Lower leg skin (tissue), 4 donors: ENCODE measurements at regions not wholly inside any gene's neighbourhood (a gene's known extent, or its start where the extent isn't known, plus 50 kb on each side); places are given as distances from the start of the nearest gene placed in this dataset.

ENCODE experiments used
- DNase-seq, 2 donors: peaks; one replicate each; pipeline ENCODE4 v3.0.0-alpha.2; 2019; ENCODE audit warnings: low spot score in 2 of 2
- H3K4me3 ChIP-seq: fragments of 200-600 bp; sonication (generic); 2 replicates; pipeline ENCODE4 v1.5.1; 2017; ENCODE audit warnings: mild to moderate bottlenecking, low read depth; ENCODE audit not compliant: poor library complexity, severe bottlenecking
- POLR2A ChIP-seq, 2 donors: fragments of 450-650 bp; IDR thresholded peaks; one replicate each; pipeline ENCODE4 v1.6.1; 2016 to 2017; ENCODE audit warnings: antibody characterized with exemption in 2 of 2, mild to moderate bottlenecking in 1 of 2, moderate library complexity in 1 of 2
- WGBS, 2 donors: methylation state at CpG; one replicate each; pipeline ENCODE4 v1.1.5; 2018; 5-methylcytosine and 5-hydroxymethylcytosine counted together
- intact Hi-C: fragments of 100-400 bp; cut with DNase I; formaldehyde crosslinking; loops from one replicate; pipeline ENCODE4 v1.15.0; 2023; ENCODE audit warnings: low total_unique reads
- TF ChIP-seq, protein P1 (sequence below), 3 donors: fragments of 450-650 bp; IDR thresholded peaks; one replicate each; pipeline ENCODE4 v1.5.1; 2016; ENCODE audit warnings: antibody characterized with exemption in 3 of 3, mild to moderate bottlenecking in 3 of 3, moderate library complexity in 2 of 3

- 49% methylated on average over 12 of the region's 12 CpGs for WGBS, 2 donors
- no peak overlapping the region for H3K4me3 ChIP-seq
- TF ChIP-seq, protein P1, sequence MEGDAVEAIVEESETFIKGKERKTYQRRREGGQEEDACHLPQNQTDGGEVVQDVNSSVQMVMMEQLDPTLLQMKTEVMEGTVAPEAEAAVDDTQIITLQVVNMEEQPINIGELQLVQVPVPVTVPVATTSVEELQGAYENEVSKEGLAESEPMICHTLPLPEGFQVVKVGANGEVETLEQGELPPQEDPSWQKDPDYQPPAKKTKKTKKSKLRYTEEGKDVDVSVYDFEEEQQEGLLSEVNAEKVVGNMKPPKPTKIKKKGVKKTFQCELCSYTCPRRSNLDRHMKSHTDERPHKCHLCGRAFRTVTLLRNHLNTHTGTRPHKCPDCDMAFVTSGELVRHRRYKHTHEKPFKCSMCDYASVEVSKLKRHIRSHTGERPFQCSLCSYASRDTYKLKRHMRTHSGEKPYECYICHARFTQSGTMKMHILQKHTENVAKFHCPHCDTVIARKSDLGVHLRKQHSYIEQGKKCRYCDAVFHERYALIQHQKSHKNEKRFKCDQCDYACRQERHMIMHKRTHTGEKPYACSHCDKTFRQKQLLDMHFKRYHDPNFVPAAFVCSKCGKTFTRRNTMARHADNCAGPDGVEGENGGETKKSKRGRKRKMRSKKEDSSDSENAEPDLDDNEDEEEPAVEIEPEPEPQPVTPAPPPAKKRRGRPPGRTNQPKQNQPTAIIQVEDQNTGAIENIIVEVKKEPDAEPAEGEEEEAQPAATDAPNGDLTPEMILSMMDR (IDR thresholded peaks at IDR 0.05), result no peak
- TF ChIP-seq POLR2A (IDR thresholded peaks at IDR 0.05), result no peak
- DNase-seq, result no peak
- intact Hi-C loops, result no loop called here
Measured at GRCh38 chr3:188975600-188976314, 196.0 kb upstream of the TPRG1 start.

- intact Hi-C loops, result no loop called here
- DNase-seq, result no peak
- TF ChIP-seq POLR2A (IDR thresholded peaks at IDR 0.05), result no peak
- TF ChIP-seq, protein P1 (IDR thresholded peaks at IDR 0.05), result no peak
- WGBS, 2 donors, result 39 to 68% methylated on average over 3 to 4 of the region's 4 CpGs
- no peak overlapping the region for H3K4me3 ChIP-seq
Measured at GRCh38 chr3:188976407-188976806, 195.4 kb upstream of the TPRG1 start.

DNA sequence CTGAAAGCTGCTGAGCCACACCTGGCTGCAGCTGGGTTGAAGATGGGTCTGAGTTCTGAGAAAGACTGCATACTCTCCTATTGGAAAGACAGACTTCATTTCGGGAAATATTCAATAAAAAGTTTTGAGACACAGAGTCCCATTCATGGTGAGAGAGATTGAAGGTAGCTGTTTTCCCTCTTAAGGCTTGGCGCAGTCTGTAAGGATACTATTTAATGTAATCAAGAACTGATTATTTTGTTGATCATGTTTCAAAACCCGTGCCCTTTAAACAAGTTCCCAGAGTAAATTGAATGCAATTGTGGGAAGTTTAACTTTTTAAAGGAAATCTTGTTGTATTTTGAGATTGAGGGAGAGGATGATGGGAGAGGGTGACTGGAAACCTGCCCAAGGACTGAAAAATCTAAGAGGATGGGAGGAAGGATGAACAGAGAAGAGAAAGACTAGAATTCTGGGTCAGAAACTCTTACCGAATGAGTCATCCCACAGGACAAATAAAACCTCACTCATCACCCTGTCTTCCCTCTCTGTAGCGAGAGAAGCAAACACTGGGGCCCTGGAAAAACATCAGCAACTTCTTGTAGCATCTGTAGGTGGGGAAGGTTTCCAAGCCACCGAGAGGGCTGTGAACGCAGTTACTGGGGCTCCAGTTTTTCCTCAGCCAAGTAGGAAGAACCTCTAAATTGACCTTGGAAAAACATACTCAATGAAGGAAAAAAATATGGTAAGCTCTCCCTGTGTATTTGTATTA, 193.2 kb upstream of the TPRG1 start:
- no peak for TF ChIP-seq POLR2A (IDR thresholded peaks at IDR 0.05)
- H3K4me3 ChIP-seq, result no peak overlapping the region
- no peak for DNase-seq
- WGBS, 2 donors, result 39 to 43% methylated on average over 7 of the region's 7 CpGs
- intact Hi-C loops, result no loop called here

GRCh38 chr3:188979248-188979647, 192.5 kb upstream of the TPRG1 start:
- WGBS, 2 donors, result 32 to 48% methylated on average over 7 of the region's 7 CpGs
- intact Hi-C loops, result no loop called here
- no peak for DNase-seq
- TF ChIP-seq POLR2A (IDR thresholded peaks at IDR 0.05), result no peak
- H3K4me3 ChIP-seq, result no peak overlapping the region

GRCh38 chr3:188979669-188980310, 192.0 kb upstream of the TPRG1 start:
- TF ChIP-seq, protein P1 (IDR thresholded peaks at IDR 0.05), result no peak
- no peak for TF ChIP-seq POLR2A (IDR thresholded peaks at IDR 0.05)
- DNase-seq, result no peak
- intact Hi-C loops, result no loop called here
- 50 to 57% methylated on average over 6 of the region's 6 CpGs for WGBS, 2 donors
- no peak overlapping the region for H3K4me3 ChIP-seq

GRCh38 chr3:188993181-188993580, 178.6 kb upstream of the TPRG1 start:
- DNase-seq, result no peak
- H3K4me3 ChIP-seq, result no peak overlapping the region
- no peak for TF ChIP-seq POLR2A (IDR thresholded peaks at IDR 0.05)
- TF ChIP-seq, protein P1 (IDR thresholded peaks at IDR 0.05), result no peak
- intact Hi-C loops, result no loop called here
- 57 to 58% methylated on average over 4 of the region's 4 CpGs for WGBS, 2 donors
